Endothelial cell of umbilical vein (primary cell): ENCODE measurements at regions not wholly inside any gene's neighbourhood (a gene's known extent, or its start where the extent isn't known, plus 50 kb on each side); places are given as distances from the start of the nearest gene placed in this dataset.
A peak's percentile ranks its signal among the peaks of the same experiment; 100 is the strongest.

Experiments
- BruUV-seq: library from RNA; stranded (reverse); fragments of 400-500 nt; replicated peaks from 2 replicates; lab custom pipeline; 2021; lab: Mats Ljungman, UMichigan
- CTCF ChIA-PET: fragments of 300-600, 350-600 bp; sonication (Branson Sonifier 250); formaldehyde crosslinking; loops from one replicate; lab custom pipeline; 2021; ENCODE audit warnings: antibody characterized with exemption, inconsistent platforms; lab: Charles Lee
- POLR2A ChIA-PET: fragments of 300-600, 350-600 bp; sonication (Branson Sonifier 250); formaldehyde crosslinking; loops from one replicate; lab custom pipeline; 2021; ENCODE audit warnings: antibody characterized with exemption, inconsistent platforms; lab: Charles Lee
- DNase-seq: peaks from one replicate; pipeline ENCODE4 v3.0.0-alpha.2; 2011; ENCODE audit warnings: low read depth, low spot score
- FAIRE-seq: peaks from 2 replicates; lab custom pipeline; 2011; peaks lifted over from hg19 to GRCh38; lab: Jason Lieb, UNC
- H2AFZ ChIP-seq: 2 replicates; pipeline ENCODE4 v1.6.0; 2012; ENCODE audit warnings: low read depth, low read length, control low read depth, inconsistent platforms
- H3K27ac ChIP-seq: 2 replicates; pipeline ENCODE4 v1.5.1; 2011; ENCODE audit warnings: low read depth, mild to moderate bottlenecking, control low read depth, low read length, moderate library complexity; ENCODE audit not compliant: insufficient read depth
- H3K27me3 ChIP-seq, 2 experiments: 2 replicates each; pipeline versions ENCODE4 v1.6.0 to v1.6.1; 2011; ENCODE audit warnings: low read length in 2 of 2, mixed read lengths in 1 of 2; ENCODE audit not compliant: control insufficient read depth in 2 of 2, insufficient read depth in 2 of 2
- H3K36me3 ChIP-seq, 2 experiments: 2 replicates in 1 of 2; 3 replicates in 1 of 2; pipeline ENCODE4 v1.5.1; 2011; ENCODE audit warnings: low read length in 2 of 2, mild to moderate bottlenecking in 1 of 2, moderate library complexity in 1 of 2; ENCODE audit not compliant: control insufficient read depth in 2 of 2, insufficient read depth in 2 of 2; ENCODE audit errors: extremely low read depth in 1 of 2
- H3K4me1 ChIP-seq: 3 replicates; pipeline ENCODE4 v1.5.1; 2011; ENCODE audit warnings: mild to moderate bottlenecking, low read length; ENCODE audit not compliant: control insufficient read depth, insufficient read depth; ENCODE audit errors: extremely low read depth
- H3K4me2 ChIP-seq: 2 replicates; pipeline ENCODE4 v1.6.1; 2011; ENCODE audit warnings: low read length, control low read depth, mixed read lengths; ENCODE audit not compliant: insufficient read depth
- H3K4me3 ChIP-seq, 3 experiments: fragments of 200-600 bp in 1 of 3; sonication (generic), shearing (Covaris generic) in 1 of 3; replicated peaks in 1 of 3; 2 replicates each; pipeline ENCODE4 v1.5.1; 2011 to 2016; ENCODE audit warnings: control low read depth in 3 of 3, low read length in 3 of 3, mild to moderate bottlenecking in 2 of 3, inconsistent platforms in 1 of 3, low read depth in 1 of 3, moderate library complexity in 1 of 3; ENCODE audit not compliant: insufficient read depth in 1 of 3
- H3K79me2 ChIP-seq: 2 replicates; pipeline ENCODE4 v1.6.0; 2012; ENCODE audit warnings: low read length, inconsistent platforms; ENCODE audit not compliant: control insufficient read depth, insufficient read depth
- H3K9ac ChIP-seq: replicated peaks from 2 replicates; pipeline ENCODE3; 2011; ENCODE audit warnings: low read length, control low read depth; ENCODE audit not compliant: insufficient read depth; ENCODE audit errors: extremely low read depth
- H3K9me1 ChIP-seq: replicated peaks from 3 replicates; pipeline ENCODE4 v1.6.0; 2011; ENCODE audit warnings: mild to moderate bottlenecking, low read length; ENCODE audit not compliant: control insufficient read depth, insufficient read depth; ENCODE audit errors: extremely low read depth
- H3K9me3 ChIP-seq: replicated peaks from 2 replicates; pipeline ENCODE4 v1.5.1; 2012; ENCODE audit warnings: low read length, inconsistent platforms; ENCODE audit not compliant: control insufficient read depth, insufficient read depth
- H4K20me1 ChIP-seq: replicated peaks from 2 replicates; pipeline ENCODE3; 2011; ENCODE audit warnings: mild to moderate bottlenecking, low read length; ENCODE audit not compliant: control insufficient read depth, insufficient read depth; ENCODE audit errors: extremely low read depth
- EZH2 ChIP-seq: IDR thresholded peaks from 2 replicates; pipeline ENCODE4 v1.6.1; 2012; ENCODE audit warnings: borderline replicate concordance, low read depth, mild to moderate bottlenecking, moderate library complexity, low read length, inconsistent platforms; ENCODE audit not compliant: severe bottlenecking
- FOS ChIP-seq: IDR thresholded peaks from 2 replicates; pipeline ENCODE4 v1.6.1; 2011; ENCODE audit warnings: mild to moderate bottlenecking, low read length, moderate library complexity, borderline replicate concordance; ENCODE audit not compliant: insufficient read depth
- JUN ChIP-seq: IDR thresholded peaks from 2 replicates; pipeline ENCODE4 v1.6.1; 2011; ENCODE audit warnings: borderline replicate concordance, low read depth; ENCODE audit not compliant: insufficient read length, insufficient read depth
- MYC ChIP-seq: IDR thresholded peaks from one replicate; pipeline ENCODE4 v1.6.1; 2011; ENCODE audit warnings: mild to moderate bottlenecking, low read depth, low read length
- POLR2A ChIP-seq: IDR thresholded peaks from 2 replicates; pipeline ENCODE4 v1.6.1; 2012; ENCODE audit warnings: low read depth, mild to moderate bottlenecking, control low read depth, low read length
- POLR2AphosphoS5 ChIP-seq: IDR thresholded peaks from 2 replicates; pipeline ENCODE4 v1.6.1; 2012; ENCODE audit warnings: low read depth, mild to moderate bottlenecking, control low read depth, low read length, moderate library complexity; ENCODE audit not compliant: insufficient read depth
- dilution Hi-C: fragments of 300-500 bp; cut with MboI; formaldehyde crosslinking; loops from one replicate; pipeline ENCODE4 v1.15.0; 2019; ENCODE audit warnings: low sequenced_read_pairs; ENCODE audit not compliant: extremely low pct_ligation_motif_present
- intact Hi-C: fragments of 100-400 bp; cut with micrococcal nuclease; formaldehyde crosslinking; loops from one replicate; pipeline ENCODE4 v1.10.0; 2022
- TF ChIP-seq, protein P1 (sequence below): IDR thresholded peaks from 2 replicates; pipeline ENCODE4 v1.6.1; 2011; ENCODE audit not compliant: insufficient read depth, insufficient read length
- TF ChIP-seq, protein P2 (sequence below), 2 donors: IDR thresholded peaks; 1 replicate in 1 of 2; 2 replicates in 1 of 2; pipeline ENCODE4 v1.5.1; 2011; ENCODE audit warnings: low read length in 2 of 2, mild to moderate bottlenecking in 2 of 2, moderate library complexity in 2 of 2, control low read depth in 1 of 2, inconsistent platforms in 1 of 2, low read depth in 1 of 2; ENCODE audit not compliant: insufficient read depth in 1 of 2; ENCODE audit errors: extremely low read depth in 1 of 2

DNA sequence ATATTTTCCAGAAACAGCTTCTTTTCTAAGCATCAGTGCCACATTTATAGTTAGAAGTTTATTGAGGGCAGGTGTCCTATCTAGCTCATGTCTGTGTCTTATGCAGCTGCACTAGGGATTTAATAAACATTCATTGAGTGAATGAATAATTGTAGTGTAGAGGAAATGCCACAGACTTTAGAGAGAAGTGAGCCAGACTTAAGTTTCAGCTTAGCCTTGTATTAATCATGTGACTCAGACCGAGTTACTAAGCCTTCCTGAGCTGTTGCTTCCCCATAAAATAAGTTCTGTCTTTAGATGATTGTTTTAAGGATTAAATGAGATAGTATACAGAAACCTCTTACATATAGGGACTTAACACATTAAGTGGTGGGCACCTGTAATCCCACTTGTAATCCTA lies 236.1 kb upstream of the DDHD1 start:
- BruUV-seq = no TSS peak
- peak; percentile 15 for FAIRE-seq
- Histone ChIP-seq H3K36me3 (no peaks in the 10 kb centered on the region), H3K4me3 (no peak overlapping the region), H3K9me1 (no peaks in the 10 kb centered on the region), H3K4me1 (peaks cover 13% of the 10 kb centered on the region), H3K9me3 (no peaks in the 10 kb centered on the region), H3K9ac (no peak overlapping the region), H3K27me3 (no peaks in the 10 kb centered on the region), H3K27ac (no peak overlapping the region), H2AFZ (no peak overlapping the region), H3K79me2 (no peaks in the 10 kb centered on the region), H4K20me1 (no peaks in the 10 kb centered on the region), H3K4me2 (no peak overlapping the region)
- TF ChIP-seq, protein P1, sequence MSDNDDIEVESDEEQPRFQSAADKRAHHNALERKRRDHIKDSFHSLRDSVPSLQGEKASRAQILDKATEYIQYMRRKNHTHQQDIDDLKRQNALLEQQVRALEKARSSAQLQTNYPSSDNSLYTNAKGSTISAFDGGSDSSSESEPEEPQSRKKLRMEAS = no peak
- peak; percentile 50 for TF ChIP-seq FOS
- TF ChIP-seq POLR2AphosphoS5 = no peak
- TF ChIP-seq POLR2A = no peak
- no peak for TF ChIP-seq MYC
- no peak for TF ChIP-seq EZH2
- no peak for TF ChIP-seq JUN
- TF ChIP-seq, protein P2, sequence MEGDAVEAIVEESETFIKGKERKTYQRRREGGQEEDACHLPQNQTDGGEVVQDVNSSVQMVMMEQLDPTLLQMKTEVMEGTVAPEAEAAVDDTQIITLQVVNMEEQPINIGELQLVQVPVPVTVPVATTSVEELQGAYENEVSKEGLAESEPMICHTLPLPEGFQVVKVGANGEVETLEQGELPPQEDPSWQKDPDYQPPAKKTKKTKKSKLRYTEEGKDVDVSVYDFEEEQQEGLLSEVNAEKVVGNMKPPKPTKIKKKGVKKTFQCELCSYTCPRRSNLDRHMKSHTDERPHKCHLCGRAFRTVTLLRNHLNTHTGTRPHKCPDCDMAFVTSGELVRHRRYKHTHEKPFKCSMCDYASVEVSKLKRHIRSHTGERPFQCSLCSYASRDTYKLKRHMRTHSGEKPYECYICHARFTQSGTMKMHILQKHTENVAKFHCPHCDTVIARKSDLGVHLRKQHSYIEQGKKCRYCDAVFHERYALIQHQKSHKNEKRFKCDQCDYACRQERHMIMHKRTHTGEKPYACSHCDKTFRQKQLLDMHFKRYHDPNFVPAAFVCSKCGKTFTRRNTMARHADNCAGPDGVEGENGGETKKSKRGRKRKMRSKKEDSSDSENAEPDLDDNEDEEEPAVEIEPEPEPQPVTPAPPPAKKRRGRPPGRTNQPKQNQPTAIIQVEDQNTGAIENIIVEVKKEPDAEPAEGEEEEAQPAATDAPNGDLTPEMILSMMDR (IDR thresholded peaks at IDR 0.05; ENCODE audit: extremely low read depth in 1 of 2, insufficient read depth in 1 of 2, low read depth in 1 of 2, low read length in 2 of 2) = no peak
- DNase-seq = peak; percentile 11
- dilution Hi-C loops = no loop called here
- CTCF ChIA-PET = interaction anchor here (0.5 to 3.9 kb wide), 7 partner anchors 10 to 1114 kb away, joined by 3 to 12 read pairs (median 5); no protein-coding TSS in a partner anchor
- POLR2A ChIA-PET = no interaction called here
- intact Hi-C loops = no loop called here
